ENCODE measurements at regions not wholly inside any gene's neighbourhood (a gene's known extent, or its start where the extent isn't known, plus 50 kb on each side); places are given as distances from the start of the nearest gene placed in this dataset.

GRCh38 chr10:1977461-1977860 is 240.1 kb upstream of the ADARB2 start:
- no peaks in the 10 kb centered on the region for H3K4me1 ChIP-seq
- DNase-seq, result no peak
- no peak overlapping the region for H3K4me3 ChIP-seq
- WGBS, 5 donors, result 43 to 71% (median 56%) methylated on average over 1 of the region's 1 CpG
- H3K27me3 ChIP-seq (replicated peaks in 1 of 7), result no peaks in the 10 kb centered on the region
- H3K27ac ChIP-seq, result no peak overlapping the region
- TF ChIP-seq POLR2AphosphoS5 (IDR thresholded peaks at IDR 0.05), result no peak
- TF ChIP-seq POLR2A (IDR thresholded peaks at IDR 0.05), result no peak
- no peak for TF ChIP-seq CTCF (IDR thresholded peaks at IDR 0.05 in 8 of 11, conservative IDR thresholded peaks at IDR 0.05 in 3 of 11)
- peaks cover 0 to 19% (median 11%) of the 10 kb centered on the region in 8 donors for H3K9me3 ChIP-seq
- no peaks in the 10 kb centered on the region for H3K36me3 ChIP-seq
- intact Hi-C loops (cut with DNase I; ENCODE audit: low total_unique reads), result no loop called here

GRCh38 chr10:1972406-1972805 is 235.1 kb upstream of the ADARB2 start:
- no peak overlapping the region for H3K27ac ChIP-seq
- no peaks in the 10 kb centered on the region for H3K4me1 ChIP-seq
- TF ChIP-seq POLR2A (IDR thresholded peaks at IDR 0.05) (no peak), POLR2AphosphoS5 (IDR thresholded peaks at IDR 0.05) (no peak), CTCF (IDR thresholded peaks at IDR 0.05 in 8 of 11, conservative IDR thresholded peaks at IDR 0.05 in 3 of 11) (no peak)
- intact Hi-C loops (cut with DNase I; ENCODE audit: low total_unique reads), result no loop called here
- 78 to 87% (median 79%) methylated on average over 3 of the region's 3 CpGs for WGBS, 5 donors
- H3K27me3 ChIP-seq (replicated peaks in 1 of 7), result no peaks in the 10 kb centered on the region
- H3K36me3 ChIP-seq, result no peaks in the 10 kb centered on the region
- peaks cover 0 to 8% (median 0%) of the 10 kb centered on the region in 8 donors for H3K9me3 ChIP-seq
- no peak for DNase-seq
- H3K4me3 ChIP-seq, result no peak overlapping the region

GRCh38 chr10:1968257-1969033 is 231.1 kb upstream of the ADARB2 start:
- 71 to 82% (median 74%) methylated on average over 14 of the region's 14 CpGs for WGBS, 5 donors
- Histone ChIP-seq H3K4me1 (no peaks in the 10 kb centered on the region), H3K36me3 (no peaks in the 10 kb centered on the region), H3K9me3 (peaks cover 0 to 8% (median 0%) of the 10 kb centered on the region in 8 donors), H3K27me3 (replicated peaks in 1 of 7) (no peaks in the 10 kb centered on the region), H3K27ac (no peak overlapping the region), H3K4me3 (no peak overlapping the region)
- intact Hi-C loops (cut with DNase I; ENCODE audit: low total_unique reads), result no loop called here
- TF ChIP-seq POLR2AphosphoS5 (IDR thresholded peaks at IDR 0.05) (no peak), CTCF (IDR thresholded peaks at IDR 0.05 in 8 of 11, conservative IDR thresholded peaks at IDR 0.05 in 3 of 11) (no peak), POLR2A (IDR thresholded peaks at IDR 0.05) (no peak)
- DNase-seq, result no peak

- no peak for DNase-seq
- no peaks in the 10 kb centered on the region for H3K4me1 ChIP-seq
- WGBS, 5 donors, result 78 to 86% (median 83%) methylated on average over 14 of the region's 14 CpGs
- intact Hi-C loops (cut with DNase I; ENCODE audit: low total_unique reads), result no loop called here
- H3K27me3 ChIP-seq (replicated peaks in 1 of 7), result no peaks in the 10 kb centered on the region
- no peaks in the 10 kb centered on the region for H3K36me3 ChIP-seq
- no peak overlapping the region for H3K27ac ChIP-seq
- TF ChIP-seq POLR2A (IDR thresholded peaks at IDR 0.05) (no peak), CTCF (IDR thresholded peaks at IDR 0.05 in 8 of 11, conservative IDR thresholded peaks at IDR 0.05 in 3 of 11) (no peak), POLR2AphosphoS5 (IDR thresholded peaks at IDR 0.05) (no peak)
- H3K4me3 ChIP-seq, result no peak overlapping the region
- peaks cover 0 to 3% (median 0%) of the 10 kb centered on the region in 8 donors for H3K9me3 ChIP-seq
Measured at GRCh38 chr10:1966712-1967376, 229.5 kb upstream of the ADARB2 start.

Data from spleen (tissue), 11 donors.